ENCODE measurements at regions not wholly inside any gene's neighbourhood (a gene's known extent, or its start where the extent isn't known, plus 50 kb on each side); places are given as distances from the start of the nearest gene placed in this dataset.
A peak's percentile ranks its signal among the peaks of the same experiment; 100 is the strongest.

DNA sequence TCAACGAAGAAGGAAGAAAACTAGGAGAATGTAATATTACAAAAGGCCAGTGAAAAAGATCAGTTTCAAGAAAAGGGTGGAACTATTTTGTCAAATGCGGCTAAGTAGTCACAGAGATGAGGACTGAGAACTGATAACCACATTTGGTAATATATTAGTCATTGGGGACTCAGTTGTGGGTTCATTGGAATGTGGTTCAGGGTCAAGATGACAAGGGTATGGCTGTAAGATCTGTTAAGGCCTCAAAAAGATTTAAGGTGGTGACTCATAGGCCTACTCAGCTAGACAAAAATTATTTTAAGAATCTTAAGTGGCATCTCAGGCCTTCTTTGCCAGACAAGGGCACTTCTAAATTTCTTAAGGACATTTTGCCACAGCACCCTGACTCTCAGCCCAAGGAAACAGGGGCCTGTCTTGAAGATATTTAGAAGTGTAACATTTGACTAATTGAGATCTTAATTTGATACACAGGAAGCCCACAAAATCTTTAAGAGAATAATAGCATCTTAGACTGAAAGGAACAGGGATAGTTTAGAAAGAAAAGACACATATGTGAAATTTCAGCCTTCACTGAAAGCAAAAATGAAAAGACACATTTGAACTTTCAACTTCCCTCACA lies 81.3 kb downstream of the STRADB start:
- H3K4me1 ChIP-seq (ENCODE audit: control insufficient read depth, insufficient read depth, low read length, unreplicated experiment), result peaks cover 26% of the 10 kb centered on the region
- peak overlapping the region; percentile 11 for H2AFZ ChIP-seq (ENCODE audit: low read length, unreplicated experiment)
- peak overlapping the region; percentile 73 for H3K27ac ChIP-seq (ENCODE audit: low read depth, low read length)

More for the DNA sequence above, 81.3 kb downstream of the STRADB start:
- H3K27me3 ChIP-seq (ENCODE audit: insufficient read depth, low read length), result no peaks in the 10 kb centered on the region
- 0 out of 2 replicates have a peak, but pooled peaks cover 6% of the 10 kb centered on the region for H3K36me3 ChIP-seq (ENCODE audit: insufficient read depth, low read length)
- no peak overlapping the region for H3K4me3 ChIP-seq (ENCODE audit: low read depth, low read length)
- no peaks in the 10 kb centered on the region for H3K79me2 ChIP-seq (ENCODE audit: control insufficient read depth, insufficient read depth, low read length, unreplicated experiment)

Data from ACC112 (cell line).